Right ventricle myocardium inferior (tissue), 1 donor: ENCODE measurements at regions not wholly inside any gene's neighbourhood (a gene's known extent, or its start where the extent isn't known, plus 50 kb on each side); places are given as distances from the start of the nearest gene placed in this dataset.
A peak's percentile ranks its signal among the peaks of the same experiment; 100 is the strongest.

ENCODE experiments used
- ATAC-seq: fragments of 200-7000 bp; cut with Tn5 transposase; one replicate; pipeline ENCODE4 v1.9.1; 2020; ENCODE audit warnings: mild to moderate bottlenecking, moderate library complexity
- DNase-seq: peaks from one replicate; pipeline ENCODE4 v3.0.0; 2021; ENCODE audit errors: missing footprints
- intact Hi-C: fragments of 100-400 bp; cut with DNase I; formaldehyde crosslinking; loops from one replicate; pipeline ENCODE4 v1.11.0; 2022
- donor health status: DM: no; HTN: yes; CAD: no; lungs with severe emphysema.

DNA sequence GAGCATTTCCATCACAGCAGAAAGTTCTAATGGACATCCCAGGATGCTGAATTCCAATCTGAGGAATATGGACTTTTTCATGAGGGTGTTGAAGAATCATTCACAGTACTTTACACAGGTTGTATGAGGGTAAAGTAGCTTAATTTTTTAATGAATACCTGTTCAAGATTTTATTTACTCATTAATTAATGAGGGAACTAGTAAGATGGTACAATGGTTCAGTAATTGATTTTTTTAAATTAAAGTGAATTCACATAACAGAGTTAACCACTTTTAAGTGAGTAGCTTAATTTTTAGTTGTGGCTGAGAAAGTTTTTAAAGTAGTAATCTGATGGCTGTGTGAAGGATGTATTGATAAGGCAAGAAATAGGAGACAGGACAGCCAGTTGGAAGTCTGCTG lies 266.5 kb downstream of the GFRA1 start:
- DNase-seq (no peak), ATAC-seq (no peak)
- intact Hi-C loops, result no loop called here

GRCh38 chr10:116005301-116005700 lies 267.7 kb downstream of the GFRA1 start:
- ATAC-seq, result no peak
- no peak for DNase-seq
- intact Hi-C loops, result no loop called here

DNA sequence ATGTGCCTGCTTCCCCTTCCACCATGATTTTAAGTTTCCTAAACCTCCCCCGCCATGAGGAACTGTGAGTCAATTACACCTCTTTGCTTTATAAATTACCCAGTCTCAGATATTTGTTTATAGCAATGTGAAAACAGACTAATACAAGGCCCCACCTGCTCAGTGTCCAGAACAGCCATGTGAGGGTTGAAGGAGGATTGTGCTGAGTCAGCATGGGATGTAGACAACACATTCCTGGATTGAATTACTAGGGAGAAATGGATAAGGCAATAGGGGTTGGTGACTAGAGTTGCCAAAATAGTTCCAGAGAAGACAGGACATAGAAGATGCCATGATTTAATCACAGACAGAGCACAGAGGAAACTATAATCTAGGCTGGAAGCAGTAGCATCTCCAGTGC lies 270.3 kb downstream of the GFRA1 start:
- intact Hi-C loops, result no loop called here
- ATAC-seq (no peak), DNase-seq (no peak)

- intact Hi-C loops, result no loop called here
- ATAC-seq (no peak), DNase-seq (no peak)
These were observed 271.0 kb downstream of the GFRA1 start for GRCh38 chr10:116001976-116002375.

- no peak for DNase-seq
- ATAC-seq, result peak; percentile 80
- intact Hi-C loops, result no loop called here
These were observed 271.6 kb downstream of the GFRA1 start for GRCh38 chr10:116001262-116001857.

GRCh38 chr10:116000151-116000842 lies 272.7 kb downstream of the GFRA1 start:
- intact Hi-C loops, result no loop called here

More at GRCh38 chr10:116000151-116000842, 272.7 kb downstream of the GFRA1 start:
- DNase-seq (no peak), ATAC-seq (no peak)
